Stimulated activated CD4-positive, alpha-beta T cell treated with anti-CD3 and anti-CD28 coated beads, Interleukin-12 subunit alpha, Interleukin-12 subunit beta, amount 100 ng/mL, for 48 hours (primary cell): ENCODE measurements at regions not wholly inside any gene's neighbourhood (a gene's known extent, or its start where the extent isn't known, plus 50 kb on each side); places are given as distances from the start of the nearest gene placed in this dataset.
"Not testable (repeated sequence)": the region's sequence is repeated elsewhere in the genome, so short reads cannot be mapped to it uniquely, and the experiment has no call there.

Source experiments
- DNase-seq, 3 donors: peaks; one replicate each; pipeline ENCODE4 v3.0.0-alpha.2; 2020; ENCODE audit warnings: low read depth in 2 of 3, low spot score in 1 of 3

GRCh38 chr16:64083428-64084129, 1038.3 kb downstream of the CDH11 start:
- DNase-seq: no peak

- DNase-seq: no peak
These were observed 1044.6 kb downstream of the CDH11 start for GRCh38 chr16:64077242-64077641.

GRCh38 chr16:64074706-64075105, 1047.2 kb downstream of the CDH11 start:
- no peak for DNase-seq

GRCh38 chr16:64072131-64072730, 1049.6 kb downstream of the CDH11 start:
- DNase-seq: not testable (repeated sequence)

- no peak for DNase-seq
These were observed 1056.3 kb downstream of the CDH11 start for GRCh38 chr16:64065523-64065922.

- no peak for DNase-seq
These were observed 1060.2 kb downstream of the CDH11 start for GRCh38 chr16:64061621-64062020.

- no peak for DNase-seq
These were observed 1061.2 kb downstream of the CDH11 start for GRCh38 chr16:64060631-64061030.

- DNase-seq: no peak
These were observed 1063.2 kb downstream of the CDH11 start for GRCh38 chr16:64058685-64059084.

GRCh38 chr16:64051824-64052223, 1070.0 kb downstream of the CDH11 start:
- DNase-seq: no peak

GRCh38 chr16:64047878-64048277, 1074.0 kb downstream of the CDH11 start:
- no peak for DNase-seq

- DNase-seq: no peak
These were observed 1074.7 kb downstream of the CDH11 start for GRCh38 chr16:64047207-64047606.

GRCh38 chr16:64035337-64035736, 1086.5 kb downstream of the CDH11 start:
- DNase-seq: no peak

- DNase-seq: no peak
These were observed 1102.5 kb downstream of the CDH11 start for GRCh38 chr16:64019339-64019738.

- no peak for DNase-seq
These were observed 1104.1 kb downstream of the CDH11 start for GRCh38 chr16:64017796-64018195.

- no peak for DNase-seq
These were observed 1108.0 kb downstream of the CDH11 start for GRCh38 chr16:64013856-64014255.

- no peak for DNase-seq
These were observed 1109.7 kb downstream of the CDH11 start for GRCh38 chr16:64012166-64012565.

GRCh38 chr16:64011650-64012049, 1110.2 kb downstream of the CDH11 start:
- no peak for DNase-seq

- no peak for DNase-seq
These were observed 1113.7 kb downstream of the CDH11 start for GRCh38 chr16:64008131-64008530.

GRCh38 chr16:64004116-64004515, 1117.7 kb downstream of the CDH11 start:
- no peak for DNase-seq

- DNase-seq: no peak
These were observed 1126.8 kb downstream of the CDH11 start for GRCh38 chr16:63995025-63995424.

GRCh38 chr16:63983401-63983800, 1138.5 kb downstream of the CDH11 start:
- no peak for DNase-seq

- DNase-seq: no peak
These were observed 1139.1 kb downstream of the CDH11 start for GRCh38 chr16:63982741-63983140.

GRCh38 chr16:63982110-63982509, 1139.8 kb downstream of the CDH11 start:
- DNase-seq: no peak
